GM12872 (cell line): ENCODE measurements at regions not wholly inside any gene's neighbourhood (a gene's known extent, or its start where the extent isn't known, plus 50 kb on each side); places are given as distances from the start of the nearest gene placed in this dataset.

Experiments used
- CTCF ChIP-seq: IDR thresholded peaks from 3 replicates; pipeline ENCODE4 v1.5.1; 2011; ENCODE audit warnings: low read depth, mild to moderate bottlenecking, low read length, moderate library complexity; ENCODE audit not compliant: insufficient read depth

GRCh38 chr1:240000634-240001033 is 91.0 kb upstream of the FMN2 start:
- no peak for TF ChIP-seq CTCF

DNA sequence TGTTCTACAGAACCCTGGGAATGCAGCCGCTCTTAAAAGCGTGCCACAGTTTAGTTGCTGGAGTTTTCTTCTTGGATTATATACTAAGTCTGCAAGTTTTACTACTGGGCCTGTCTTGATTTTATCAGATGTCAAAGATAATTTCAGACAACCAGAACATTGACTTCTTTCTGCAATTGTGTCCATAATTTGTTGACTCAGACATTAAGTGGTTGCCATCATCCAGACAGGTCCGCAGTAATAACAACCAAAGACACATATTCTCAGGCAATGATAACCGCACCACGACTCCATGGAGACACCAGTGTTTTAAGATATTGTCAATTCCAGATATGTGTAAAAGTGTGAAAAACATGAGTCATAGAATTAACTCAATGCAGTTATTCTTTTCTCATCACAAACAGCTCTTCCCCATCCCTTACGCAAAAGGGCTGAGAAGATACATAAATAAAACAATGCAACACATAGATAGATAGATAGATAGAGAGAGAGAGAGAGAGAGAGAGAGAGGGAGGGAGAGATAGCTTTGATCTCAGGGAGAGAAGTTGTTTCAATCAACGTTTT is 90.4 kb upstream of the FMN2 start:
- no peak for TF ChIP-seq CTCF

DNA sequence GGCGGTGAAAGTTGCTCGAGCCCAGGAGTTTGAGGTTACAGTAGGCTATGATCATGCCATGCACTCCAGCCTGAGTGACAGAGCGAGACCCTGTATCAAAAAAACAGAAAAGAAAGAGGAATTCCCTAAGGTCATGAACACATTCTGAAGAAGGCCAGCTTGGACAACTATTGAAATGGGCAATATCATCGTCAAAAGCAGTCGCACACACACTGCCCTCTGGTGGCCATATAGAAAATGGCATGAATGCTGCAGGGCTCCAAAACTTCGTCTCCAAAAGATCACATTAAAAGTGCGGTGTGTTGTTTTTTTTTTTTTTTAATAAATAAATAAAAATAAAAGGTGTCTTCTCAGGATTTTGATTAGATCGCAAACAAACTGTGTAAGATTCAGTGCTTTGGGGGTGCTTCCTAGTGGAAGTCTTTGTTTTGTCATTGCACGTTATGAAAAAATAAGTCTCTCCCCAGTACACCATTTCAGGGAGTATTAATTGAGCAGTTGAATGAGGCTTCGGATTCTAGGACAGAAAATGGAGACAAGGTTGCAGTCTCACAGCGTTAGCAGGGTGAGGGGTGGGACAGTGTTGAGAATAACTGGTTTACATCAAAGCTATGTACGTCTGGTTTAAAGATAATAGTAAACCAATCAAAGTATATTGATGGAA is 87.5 kb upstream of the FMN2 start:
- peak; percentile 81 for TF ChIP-seq CTCF

- no peak for TF ChIP-seq CTCF
These were observed 85.6 kb upstream of the FMN2 start for GRCh38 chr1:240005997-240006650.

GRCh38 chr1:240008298-240008697 is 83.4 kb upstream of the FMN2 start:
- no peak for TF ChIP-seq CTCF

DNA sequence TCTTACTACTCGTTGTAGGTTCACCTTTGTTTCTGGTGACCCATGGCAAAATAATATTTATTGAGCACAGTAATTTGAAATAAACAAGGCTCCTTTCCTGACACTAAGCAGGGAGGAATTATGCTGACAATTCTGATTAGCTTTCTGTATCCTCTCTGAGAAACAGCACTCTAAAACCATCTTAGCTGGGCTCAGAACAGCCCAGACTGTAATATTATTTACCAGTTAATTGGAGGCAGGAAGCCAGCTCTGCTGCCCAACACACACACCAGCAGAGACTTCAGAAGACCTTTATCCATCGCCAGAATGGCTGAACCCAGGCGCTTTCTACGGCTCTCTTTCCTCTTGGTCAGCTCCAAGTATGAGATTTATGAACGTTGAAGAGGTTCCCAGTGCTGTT is 77.6 kb upstream of the FMN2 start:
- no peak for TF ChIP-seq CTCF

- no peak for TF ChIP-seq CTCF
These were observed 73.1 kb upstream of the FMN2 start for GRCh38 chr1:240018617-240019016.
